HG03066 (cell line): ENCODE measurements at regions not wholly inside any gene's neighbourhood (a gene's known extent, or its start where the extent isn't known, plus 50 kb on each side); places are given as distances from the start of the nearest gene placed in this dataset.
"Not testable (repeated sequence)": the region's sequence is repeated elsewhere in the genome, so short reads cannot be mapped to it uniquely, and the experiment has no call there.

Source experiments
- ATAC-seq: cut with Tn5 transposase; IDR thresholded peaks from one replicate; pipeline ENCODE4 v1.9.1; 2021; ENCODE audit warnings: low read depth; ENCODE audit not compliant: unreplicated experiment

- not testable (repeated sequence) for ATAC-seq
These were observed 750.6 kb downstream of the CDY1 start for GRCh38 chrY:26372480-26372879.

GRCh38 chrY:26408671-26409328 lies 786.9 kb downstream of the CDY1 start:
- ATAC-seq: no peak

GRCh38 chrY:26409329-26409712 lies 787.4 kb downstream of the CDY1 start:
- ATAC-seq: no peak
